H9 (cell line): ENCODE measurements at regions not wholly inside any gene's neighbourhood (a gene's known extent, or its start where the extent isn't known, plus 50 kb on each side); places are given as distances from the start of the nearest gene placed in this dataset.

Experiments used
- DNase-seq: peaks from one replicate; pipeline ENCODE4 v3.0.0-alpha.2; 2017
- H2AFZ ChIP-seq: one replicate; pipeline ENCODE4 v1.6.1; 2013; ENCODE audit warnings: mild to moderate bottlenecking, low read length, control low read depth, moderate library complexity
- H2AK5ac ChIP-seq: 2 replicates; pipeline ENCODE4 v1.6.1; 2013; ENCODE audit warnings: low read length, control low read depth, mixed read lengths; ENCODE audit not compliant: insufficient read length
- H2BK120ac ChIP-seq: one replicate; pipeline ENCODE4 v1.6.1; 2013; ENCODE audit warnings: low read depth, mild to moderate bottlenecking, low read length, control low read depth, inconsistent platforms; ENCODE audit not compliant: poor library complexity, severe bottlenecking
- H2BK12ac ChIP-seq: 2 replicates; pipeline ENCODE4 v1.6.1; 2013; ENCODE audit warnings: low read length, control low read depth, mixed read lengths, low read depth; ENCODE audit not compliant: insufficient read length
- H2BK15ac ChIP-seq: 2 replicates; pipeline ENCODE4 v1.6.1; 2013; ENCODE audit warnings: low read depth, low read length, control low read depth
- H2BK20ac ChIP-seq: one replicate; pipeline ENCODE4 v1.6.1; 2013; ENCODE audit warnings: low read depth, mild to moderate bottlenecking, low read length, control low read depth, inconsistent platforms; ENCODE audit not compliant: poor library complexity, severe bottlenecking
- H2BK5ac ChIP-seq: 2 replicates; pipeline ENCODE4 v1.6.1; 2013; ENCODE audit warnings: low read length, control low read depth, mixed read lengths; ENCODE audit not compliant: insufficient read length
- H3K14ac ChIP-seq: 2 replicates; pipeline ENCODE4 v1.6.1; 2013; ENCODE audit warnings: low read length, control low read depth; ENCODE audit not compliant: insufficient read depth
- H3K18ac ChIP-seq: 2 replicates; pipeline ENCODE4 v1.6.1; 2013; ENCODE audit warnings: low read depth, mild to moderate bottlenecking, mixed read lengths, low read length, control low read depth; ENCODE audit not compliant: insufficient read length
- H3K23ac ChIP-seq: 2 replicates; pipeline ENCODE4 v1.6.1; 2013; ENCODE audit warnings: low read length, control low read depth, mixed read lengths, low read depth; ENCODE audit not compliant: insufficient read length
- H3K23me2 ChIP-seq: 2 replicates; pipeline ENCODE4 v1.6.1; 2013; ENCODE audit warnings: low read depth, mild to moderate bottlenecking, mixed read lengths, low read length, control low read depth; ENCODE audit not compliant: insufficient read length, poor library complexity, severe bottlenecking
- H3K27ac ChIP-seq: 2 replicates; pipeline ENCODE4 v1.5.1; 2013; ENCODE audit warnings: low read length, control low read depth, mixed read lengths, low read depth; ENCODE audit not compliant: insufficient read length
- H3K27me3 ChIP-seq: 2 replicates; pipeline ENCODE4 v1.6.1; 2013; ENCODE audit warnings: low read length, control low read depth, inconsistent platforms; ENCODE audit not compliant: insufficient read depth
- H3K4ac ChIP-seq: 2 replicates; pipeline ENCODE4 v1.6.1; 2013; ENCODE audit warnings: low read depth, mild to moderate bottlenecking, control low read depth, inconsistent platforms, low read length, moderate library complexity
- H3K4me1 ChIP-seq: 2 replicates; pipeline ENCODE4 v1.6.1; 2013; ENCODE audit warnings: low read length, control low read depth, inconsistent platforms; ENCODE audit not compliant: insufficient read depth
- H3K4me2 ChIP-seq: 2 replicates; pipeline ENCODE4 v1.6.1; 2013; ENCODE audit warnings: low read length, control low read depth, mixed read lengths; ENCODE audit not compliant: insufficient read length, insufficient read depth
- H3K56ac ChIP-seq: 2 replicates; pipeline ENCODE4 v1.6.1; 2013; ENCODE audit warnings: low read depth, mild to moderate bottlenecking, mixed read lengths, low read length, control low read depth; ENCODE audit not compliant: insufficient read length
- H3K79me1 ChIP-seq: 2 replicates; pipeline ENCODE4 v1.6.1; 2013; ENCODE audit warnings: low read depth, mild to moderate bottlenecking, moderate library complexity, low read length, control low read depth, inconsistent platforms; ENCODE audit not compliant: insufficient read depth, poor library complexity, severe bottlenecking
- H3K79me2 ChIP-seq: 2 replicates; pipeline ENCODE4 v1.6.1; 2013; ENCODE audit warnings: low read length, control low read depth, inconsistent platforms; ENCODE audit not compliant: insufficient read depth
- H3K9ac ChIP-seq: 2 replicates; pipeline ENCODE4 v1.6.1; 2013; ENCODE audit warnings: low read length, control low read depth, mixed read lengths; ENCODE audit not compliant: insufficient read length; ENCODE audit errors: extremely low read depth
- H3K9me3 ChIP-seq: one replicate; pipeline ENCODE4 v1.6.1; 2013; ENCODE audit warnings: low read depth, low read length, inconsistent platforms; ENCODE audit not compliant: control insufficient read depth
- H3T11ph ChIP-seq: one replicate; pipeline ENCODE4 v1.6.1; 2013; ENCODE audit warnings: mild to moderate bottlenecking, low read length, control low read depth, inconsistent platforms
- H4K20me1 ChIP-seq: one replicate; pipeline ENCODE4 v1.6.1; 2013; ENCODE audit not compliant: control insufficient read depth, insufficient read length, insufficient read depth
- H4K5ac ChIP-seq: 2 replicates; pipeline ENCODE4 v1.6.1; 2013; ENCODE audit warnings: low read depth, mild to moderate bottlenecking, mixed read lengths, low read length, control low read depth; ENCODE audit not compliant: insufficient read length
- H4K8ac ChIP-seq: replicated peaks from 2 replicates; pipeline ENCODE4 v1.6.1; 2013; ENCODE audit warnings: low read length, control low read depth, mixed read lengths, low read depth; ENCODE audit not compliant: insufficient read length
- H4K91ac ChIP-seq: 2 replicates; pipeline ENCODE4 v1.6.1; 2013; ENCODE audit warnings: low read depth, mild to moderate bottlenecking, moderate library complexity, mixed read lengths, low read length, control low read depth; ENCODE audit not compliant: insufficient read length
- H3K27ac Mint-ChIP-seq, 3 experiments: 2 replicates in 2 of 3; 3 replicates in 1 of 3; pipeline ENCODE4 v1.8.0; 2020 to 2021; ENCODE audit warnings: mixed read lengths in 3 of 3, mild to moderate bottlenecking in 1 of 3, moderate library complexity in 1 of 3
- H3K27me3 Mint-ChIP-seq: 2 replicates; pipeline ENCODE4 v1.8.0; 2021; ENCODE audit warnings: low read depth, mild to moderate bottlenecking, moderate library complexity, mixed read lengths
- H3K36me3 Mint-ChIP-seq, 3 experiments: 2 replicates in 2 of 3; 3 replicates in 1 of 3; pipeline ENCODE4 v1.8.0; 2020 to 2021; ENCODE audit warnings: low read depth in 3 of 3, mixed read lengths in 3 of 3; ENCODE audit not compliant: insufficient read depth in 1 of 3
- H3K4me1 Mint-ChIP-seq, 2 experiments: 2 replicates each; pipeline ENCODE4 v1.8.0; 2020; ENCODE audit warnings: mixed read lengths in 2 of 2
- H3K4me3 Mint-ChIP-seq, 2 experiments: 2 replicates in 1 of 2; 3 replicates in 1 of 2; pipeline ENCODE4 v1.8.0; 2020 to 2021; ENCODE audit warnings: mild to moderate bottlenecking in 2 of 2, mixed read lengths in 2 of 2, moderate library complexity in 1 of 2
- H3K9me3 Mint-ChIP-seq, 2 experiments: 2 replicates in 1 of 2; 3 replicates in 1 of 2; pipeline ENCODE4 v1.8.0; 2020; ENCODE audit warnings: mild to moderate bottlenecking in 2 of 2, mixed read lengths in 2 of 2, moderate library complexity in 1 of 2
- CTCF ChIP-seq: fragments of 200-600 bp; sonication (generic); conservative IDR thresholded peaks from 3 replicates; pipeline ENCODE4 v1.8.0; 2021; ENCODE audit warnings: antibody characterized with exemption, mild to moderate bottlenecking
- WGBS: extraction: QIAGEN DNeasy Blood & Tissue Kit; methylation state at CpG from one replicate; pipeline ENCODE4 v1.1.7; 2013; ENCODE audit warnings: missing lambda C conversion rate, low lambda C conversion rate, mixed read lengths; ENCODE audit not compliant: insufficient read length; ENCODE audit errors: extremely low coverage; 5-methylcytosine and 5-hydroxymethylcytosine counted together

GRCh38 chr11:107252429-107253161 lies 205.0 kb downstream of the CWF19L2 start:
- no peak overlapping the region for H2BK20ac ChIP-seq
- no peak overlapping the region for H4K8ac ChIP-seq
- H3K4me1 ChIP-seq: no peaks in the 10 kb centered on the region
- no peak overlapping the region for H3K9ac ChIP-seq
- H3K27ac ChIP-seq: no peak overlapping the region
- no peak overlapping the region for H2BK15ac ChIP-seq
- Mint-ChIP-seq H3K27ac (no peak overlapping the region; a peak in 1 of 7 replicates), H3K36me3 (no peaks in the 10 kb centered on the region), H3K9me3 (no peaks in the 10 kb centered on the region; a peak in 1 of 5 replicates), H3K4me3 (no peak overlapping the region), H3K4me1 (peaks cover 11 to 14% of the 10 kb centered on the region in 2 experiments), H3K27me3 (no peaks in the 10 kb centered on the region)
- no peak overlapping the region for H4K5ac ChIP-seq
- no peaks in the 10 kb centered on the region for H3K27me3 ChIP-seq
- H4K91ac ChIP-seq: no peak overlapping the region
- TF ChIP-seq CTCF: no peak
- no peak overlapping the region for H2BK120ac ChIP-seq
- no peaks in the 10 kb centered on the region for H3K23me2 ChIP-seq
- no peaks in the 10 kb centered on the region for H4K20me1 ChIP-seq
- no peak overlapping the region for H3K14ac ChIP-seq
- no peaks in the 10 kb centered on the region for H3K79me1 ChIP-seq
- H3K4me2 ChIP-seq: no peak overlapping the region
- H3K23ac ChIP-seq: no peak overlapping the region
- H2AFZ ChIP-seq: no peak overlapping the region
- no peak overlapping the region for H3K4ac ChIP-seq
- WGBS: no CpG with 5 or more reads among the region's 8 CpGs
- H2AK5ac ChIP-seq: no peak overlapping the region
- no peak for DNase-seq
- H3K18ac ChIP-seq: no peak overlapping the region
- H2BK12ac ChIP-seq: no peak overlapping the region
- H3K56ac ChIP-seq: no peak overlapping the region
- H3T11ph ChIP-seq: no peak overlapping the region
- H3K9me3 ChIP-seq: no peaks in the 10 kb centered on the region
- H2BK5ac ChIP-seq: no peak overlapping the region
- H3K79me2 ChIP-seq: no peaks in the 10 kb centered on the region
